GM23338 (cell line): ENCODE measurements at regions not wholly inside any gene's neighbourhood (a gene's known extent, or its start where the extent isn't known, plus 50 kb on each side); places are given as distances from the start of the nearest gene placed in this dataset.

Experiments used
- POLR2AphosphoS5 ChIP-seq: IDR thresholded peaks from 2 replicates; pipeline ENCODE4 v1.6.1; 2016; ENCODE audit warnings: antibody characterized with exemption, low read depth
- TF ChIP-seq, protein P1 (sequence below), 2 experiments: fragments of 200-600 bp in 1 of 2; sonication (generic) in 1 of 2; conservative IDR thresholded peaks; 2 replicates each; pipeline versions ENCODE4 v1.5.1 to v1.6.1; 2016 to 2017; ENCODE audit warnings: antibody characterized with exemption in 2 of 2, low read depth in 2 of 2, mild to moderate bottlenecking in 2 of 2, moderate library complexity in 1 of 2
- TF ChIP-seq, protein P2 (sequence below): fragments of 250-450 bp; sonication (Bioruptor Pico); IDR thresholded peaks from 2 replicates; pipeline ENCODE4 v1.5.0; 2020; ENCODE audit warnings: mild to moderate bottlenecking, moderate library complexity

DNA sequence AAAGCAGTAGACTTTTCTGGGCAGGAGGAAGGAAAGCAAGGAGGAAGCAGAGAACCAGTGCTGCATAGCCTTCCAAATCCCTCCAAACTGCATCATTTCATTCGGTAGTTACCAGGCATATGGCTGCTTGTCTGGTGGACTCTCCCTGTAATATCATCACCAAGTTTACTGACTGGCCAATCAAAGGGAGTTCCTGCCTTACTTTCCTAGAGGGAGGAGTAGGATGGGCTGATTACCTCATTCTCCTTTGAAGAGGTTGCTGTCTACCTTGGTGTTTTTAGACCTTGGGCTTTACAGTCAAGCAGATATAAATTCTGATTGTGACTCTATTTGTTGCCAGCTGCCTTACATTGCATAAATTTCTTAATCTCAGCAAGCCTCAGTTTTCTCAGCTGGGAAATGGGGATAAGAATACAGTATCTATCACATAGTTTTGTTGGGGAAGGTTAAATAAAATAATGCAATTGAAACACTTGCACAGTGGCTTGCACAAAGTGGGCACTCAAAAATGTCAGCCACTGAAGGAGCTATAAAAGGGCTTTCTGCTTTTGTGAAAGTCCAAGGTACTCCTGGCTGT, 297.3 kb upstream of the PROX1 start:
- TF ChIP-seq, protein P1, sequence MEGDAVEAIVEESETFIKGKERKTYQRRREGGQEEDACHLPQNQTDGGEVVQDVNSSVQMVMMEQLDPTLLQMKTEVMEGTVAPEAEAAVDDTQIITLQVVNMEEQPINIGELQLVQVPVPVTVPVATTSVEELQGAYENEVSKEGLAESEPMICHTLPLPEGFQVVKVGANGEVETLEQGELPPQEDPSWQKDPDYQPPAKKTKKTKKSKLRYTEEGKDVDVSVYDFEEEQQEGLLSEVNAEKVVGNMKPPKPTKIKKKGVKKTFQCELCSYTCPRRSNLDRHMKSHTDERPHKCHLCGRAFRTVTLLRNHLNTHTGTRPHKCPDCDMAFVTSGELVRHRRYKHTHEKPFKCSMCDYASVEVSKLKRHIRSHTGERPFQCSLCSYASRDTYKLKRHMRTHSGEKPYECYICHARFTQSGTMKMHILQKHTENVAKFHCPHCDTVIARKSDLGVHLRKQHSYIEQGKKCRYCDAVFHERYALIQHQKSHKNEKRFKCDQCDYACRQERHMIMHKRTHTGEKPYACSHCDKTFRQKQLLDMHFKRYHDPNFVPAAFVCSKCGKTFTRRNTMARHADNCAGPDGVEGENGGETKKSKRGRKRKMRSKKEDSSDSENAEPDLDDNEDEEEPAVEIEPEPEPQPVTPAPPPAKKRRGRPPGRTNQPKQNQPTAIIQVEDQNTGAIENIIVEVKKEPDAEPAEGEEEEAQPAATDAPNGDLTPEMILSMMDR (conservative IDR thresholded peaks at IDR 0.05; ENCODE audit: low read depth in 2 of 2) = no peak
- TF ChIP-seq, protein P2, sequence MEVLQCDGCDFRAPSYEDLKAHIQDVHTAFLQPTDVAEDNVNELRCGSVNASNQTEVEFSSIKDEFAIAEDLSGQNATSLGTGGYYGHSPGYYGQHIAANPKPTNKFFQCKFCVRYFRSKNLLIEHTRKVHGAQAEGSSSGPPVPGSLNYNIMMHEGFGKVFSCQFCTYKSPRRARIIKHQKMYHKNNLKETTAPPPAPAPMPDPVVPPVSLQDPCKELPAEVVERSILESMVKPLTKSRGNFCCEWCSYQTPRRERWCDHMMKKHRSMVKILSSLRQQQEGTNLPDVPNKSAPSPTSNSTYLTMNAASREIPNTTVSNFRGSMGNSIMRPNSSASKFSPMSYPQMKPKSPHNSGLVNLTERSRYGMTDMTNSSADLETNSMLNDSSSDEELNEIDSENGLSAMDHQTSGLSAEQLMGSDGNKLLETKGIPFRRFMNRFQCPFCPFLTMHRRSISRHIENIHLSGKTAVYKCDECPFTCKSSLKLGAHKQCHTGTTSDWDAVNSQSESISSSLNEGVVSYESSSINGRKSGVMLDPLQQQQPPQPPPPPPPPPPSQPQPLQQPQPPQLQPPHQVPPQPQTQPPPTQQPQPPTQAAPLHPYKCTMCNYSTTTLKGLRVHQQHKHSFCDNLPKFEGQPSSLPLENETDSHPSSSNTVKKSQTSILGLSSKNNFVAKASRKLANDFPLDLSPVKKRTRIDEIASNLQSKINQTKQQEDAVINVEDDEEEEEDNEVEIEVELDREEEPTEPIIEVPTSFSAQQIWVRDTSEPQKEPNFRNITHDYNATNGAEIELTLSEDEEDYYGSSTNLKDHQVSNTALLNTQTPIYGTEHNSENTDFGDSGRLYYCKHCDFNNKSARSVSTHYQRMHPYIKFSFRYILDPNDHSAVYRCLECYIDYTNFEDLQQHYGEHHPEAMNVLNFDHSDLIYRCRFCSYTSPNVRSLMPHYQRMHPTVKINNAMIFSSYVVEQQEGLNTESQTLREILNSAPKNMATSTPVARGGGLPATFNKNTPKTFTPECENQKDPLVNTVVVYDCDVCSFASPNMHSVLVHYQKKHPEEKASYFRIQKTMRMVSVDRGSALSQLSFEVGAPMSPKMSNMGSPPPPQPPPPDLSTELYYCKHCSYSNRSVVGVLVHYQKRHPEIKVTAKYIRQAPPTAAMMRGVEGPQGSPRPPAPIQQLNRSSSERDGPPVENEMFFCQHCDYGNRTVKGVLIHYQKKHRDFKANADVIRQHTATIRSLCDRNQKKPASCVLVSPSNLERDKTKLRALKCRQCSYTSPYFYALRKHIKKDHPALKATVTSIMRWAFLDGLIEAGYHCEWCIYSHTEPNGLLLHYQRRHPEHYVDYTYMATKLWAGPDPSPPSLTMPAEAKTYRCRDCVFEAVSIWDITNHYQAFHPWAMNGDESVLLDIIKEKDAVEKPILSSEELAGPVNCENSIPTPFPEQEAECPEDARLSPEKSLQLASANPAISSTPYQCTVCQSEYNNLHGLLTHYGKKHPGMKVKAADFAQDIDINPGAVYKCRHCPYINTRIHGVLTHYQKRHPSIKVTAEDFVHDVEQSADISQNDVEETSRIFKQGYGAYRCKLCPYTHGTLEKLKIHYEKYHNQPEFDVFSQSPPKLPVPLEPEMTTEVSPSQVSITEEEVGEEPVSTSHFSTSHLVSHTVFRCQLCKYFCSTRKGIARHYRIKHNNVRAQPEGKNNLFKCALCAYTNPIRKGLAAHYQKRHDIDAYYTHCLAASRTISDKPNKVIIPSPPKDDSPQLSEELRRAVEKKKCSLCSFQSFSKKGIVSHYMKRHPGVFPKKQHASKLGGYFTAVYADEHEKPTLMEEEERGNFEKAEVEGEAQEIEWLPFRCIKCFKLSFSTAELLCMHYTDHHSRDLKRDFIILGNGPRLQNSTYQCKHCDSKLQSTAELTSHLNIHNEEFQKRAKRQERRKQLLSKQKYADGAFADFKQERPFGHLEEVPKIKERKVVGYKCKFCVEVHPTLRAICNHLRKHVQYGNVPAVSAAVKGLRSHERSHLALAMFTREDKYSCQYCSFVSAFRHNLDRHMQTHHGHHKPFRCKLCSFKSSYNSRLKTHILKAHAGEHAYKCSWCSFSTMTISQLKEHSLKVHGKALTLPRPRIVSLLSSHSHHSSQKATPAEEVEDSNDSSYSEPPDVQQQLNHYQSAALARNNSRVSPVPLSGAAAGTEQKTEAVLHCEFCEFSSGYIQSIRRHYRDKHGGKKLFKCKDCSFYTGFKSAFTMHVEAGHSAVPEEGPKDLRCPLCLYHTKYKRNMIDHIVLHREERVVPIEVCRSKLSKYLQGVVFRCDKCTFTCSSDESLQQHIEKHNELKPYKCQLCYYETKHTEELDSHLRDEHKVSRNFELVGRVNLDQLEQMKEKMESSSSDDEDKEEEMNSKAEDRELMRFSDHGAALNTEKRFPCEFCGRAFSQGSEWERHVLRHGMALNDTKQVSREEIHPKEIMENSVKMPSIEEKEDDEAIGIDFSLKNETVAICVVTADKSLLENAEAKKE (CRISPR knock-in tag) = no peak
- TF ChIP-seq POLR2AphosphoS5 = no peak
